Left renal pelvis (tissue), 4 donors: ENCODE measurements at regions not wholly inside any gene's neighbourhood (a gene's known extent, or its start where the extent isn't known, plus 50 kb on each side); places are given as distances from the start of the nearest gene placed in this dataset.

ENCODE experiments used
- DNase-seq, 4 donors: peaks; one replicate each; pipeline ENCODE4 v3.0.0-alpha.2; 2013; ENCODE audit warnings: low read depth in 4 of 4, low spot score in 3 of 4

- DNase-seq: no peak
Observed at GRCh38 chr15:95994418-95994817, 336.1 kb upstream of the NR2F2 start.

GRCh38 chr15:95995375-95996168, 334.9 kb upstream of the NR2F2 start:
- DNase-seq: no peak

GRCh38 chr15:95996494-95996893, 334.0 kb upstream of the NR2F2 start:
- no peak for DNase-seq

GRCh38 chr15:95998935-95999334, 331.6 kb upstream of the NR2F2 start:
- DNase-seq: no peak

GRCh38 chr15:96002890-96003859, 327.3 kb upstream of the NR2F2 start:
- DNase-seq: no peak

- DNase-seq: no peak
Observed at GRCh38 chr15:96005906-96006305, 324.6 kb upstream of the NR2F2 start.

GRCh38 chr15:96011136-96011535, 319.4 kb upstream of the NR2F2 start:
- peak; percentile 40 to 67 (median 60) for DNase-seq

- no peak for DNase-seq
Observed at GRCh38 chr15:96014939-96015338, 315.6 kb upstream of the NR2F2 start.

- DNase-seq: no peak
Observed at GRCh38 chr15:96019114-96019513, 311.4 kb upstream of the NR2F2 start.

GRCh38 chr15:96020133-96020532, 310.4 kb upstream of the NR2F2 start:
- DNase-seq: no peak

- no peak for DNase-seq
Observed at GRCh38 chr15:96020797-96021196, 309.7 kb upstream of the NR2F2 start.

GRCh38 chr15:96023081-96023480, 307.4 kb upstream of the NR2F2 start:
- no peak for DNase-seq

GRCh38 chr15:96027501-96027900, 303.0 kb upstream of the NR2F2 start:
- DNase-seq: no peak

GRCh38 chr15:96028620-96029019, 301.9 kb upstream of the NR2F2 start:
- DNase-seq: no peak

GRCh38 chr15:96029172-96029571, 301.3 kb upstream of the NR2F2 start:
- no peak for DNase-seq

- no peak for DNase-seq
Observed at GRCh38 chr15:96031426-96032110, 298.9 kb upstream of the NR2F2 start.

GRCh38 chr15:96035091-96035490, 295.4 kb upstream of the NR2F2 start:
- no peak for DNase-seq

GRCh38 chr15:96035635-96036034, 294.9 kb upstream of the NR2F2 start:
- DNase-seq: no peak

- DNase-seq: no peak
Observed at GRCh38 chr15:96037584-96037983, 292.9 kb upstream of the NR2F2 start.

GRCh38 chr15:96038131-96038530, 292.4 kb upstream of the NR2F2 start:
- DNase-seq: no peak

- no peak for DNase-seq
Observed at GRCh38 chr15:96038650-96039049, 291.9 kb upstream of the NR2F2 start.
